Activated CD4-positive, alpha-beta T cell treated with anti-CD3 and anti-CD28 coated beads, Interleukin-2, amount 50 U/mL, for 24 hours (primary cell): ENCODE measurements at regions not wholly inside any gene's neighbourhood (a gene's known extent, or its start where the extent isn't known, plus 50 kb on each side); places are given as distances from the start of the nearest gene placed in this dataset.

Source experiments
- DNase-seq, 2 donors: peaks; one replicate each; pipeline ENCODE4 v3.0.0-alpha.2; 2020; ENCODE audit warnings: low read depth in 1 of 2, low spot score in 1 of 2

GRCh38 chr2:120879431-120880295 lies 144.0 kb downstream of the GLI2 start:
- no peak for DNase-seq

- DNase-seq = no peak
Measured at GRCh38 chr2:120880381-120880780, 144.7 kb downstream of the GLI2 start.

GRCh38 chr2:120881981-120882788 lies 146.5 kb downstream of the GLI2 start:
- DNase-seq = no peak

GRCh38 chr2:120883607-120884440 lies 148.2 kb downstream of the GLI2 start:
- no peak for DNase-seq

GRCh38 chr2:120884472-120885290 lies 149.0 kb downstream of the GLI2 start:
- no peak for DNase-seq

- DNase-seq = no peak
Measured at GRCh38 chr2:120885321-120885720, 149.7 kb downstream of the GLI2 start.

GRCh38 chr2:120885749-120886148 lies 150.1 kb downstream of the GLI2 start:
- no peak for DNase-seq

GRCh38 chr2:120886534-120887319 lies 151.1 kb downstream of the GLI2 start:
- DNase-seq = no peak

- DNase-seq = no peak
Measured at GRCh38 chr2:120887320-120887697, 151.6 kb downstream of the GLI2 start.

GRCh38 chr2:120887741-120888231 lies 152.1 kb downstream of the GLI2 start:
- DNase-seq = no peak

- DNase-seq = no peak
Measured at GRCh38 chr2:120888851-120889250, 153.2 kb downstream of the GLI2 start.

GRCh38 chr2:120889936-120890335 lies 154.3 kb downstream of the GLI2 start:
- DNase-seq = no peak

GRCh38 chr2:120890566-120891360 lies 155.1 kb downstream of the GLI2 start:
- DNase-seq = no peak

- no peak for DNase-seq
Measured at GRCh38 chr2:120892271-120892966, 156.8 kb downstream of the GLI2 start.

- DNase-seq = no peak
Measured at GRCh38 chr2:120892967-120893667, 157.4 kb downstream of the GLI2 start.

- no peak for DNase-seq
Measured at GRCh38 chr2:120893811-120894584, 158.3 kb downstream of the GLI2 start.

GRCh38 chr2:120894966-120895365 lies 159.3 kb downstream of the GLI2 start:
- DNase-seq = no peak
